Osteoblast (primary cell): ENCODE measurements at regions not wholly inside any gene's neighbourhood (a gene's known extent, or its start where the extent isn't known, plus 50 kb on each side); places are given as distances from the start of the nearest gene placed in this dataset.

Experiments used
- DNase-seq: peaks from one replicate; pipeline ENCODE4 v3.0.0; 2011; ENCODE audit warnings: low spot score, mixed read lengths; ENCODE audit not compliant: insufficient read length; ENCODE audit errors: missing footprints
- H2AFZ ChIP-seq: 2 replicates; pipeline ENCODE4 v1.6.0; 2011; ENCODE audit warnings: mild to moderate bottlenecking, low read length
- H3K27ac ChIP-seq: 2 replicates; pipeline ENCODE4 v1.5.1; 2011; ENCODE audit warnings: mild to moderate bottlenecking, low read depth, low read length, moderate library complexity
- H3K27me3 ChIP-seq: 2 replicates; pipeline ENCODE4 v1.6.0; 2012; ENCODE audit warnings: mild to moderate bottlenecking, control low read depth, inconsistent platforms, low read length, moderate library complexity; ENCODE audit not compliant: insufficient read depth
- H3K36me3 ChIP-seq: 2 replicates; pipeline ENCODE4 v1.5.1; 2011; ENCODE audit warnings: mild to moderate bottlenecking, low read length, control low read depth, moderate library complexity; ENCODE audit not compliant: insufficient read depth
- H3K4me1 ChIP-seq: 2 replicates; pipeline ENCODE4 v1.5.1; 2011; ENCODE audit warnings: mild to moderate bottlenecking, low read length, control low read depth, moderate library complexity; ENCODE audit not compliant: insufficient read depth
- H3K4me2 ChIP-seq: 2 replicates; pipeline ENCODE4 v1.6.0; 2011; ENCODE audit warnings: mild to moderate bottlenecking, low read length; ENCODE audit not compliant: insufficient read depth
- H3K4me3 ChIP-seq: fragments of 200-600 bp; sonication (generic); 3 replicates; pipeline ENCODE4 v1.5.1; 2012; ENCODE audit warnings: mild to moderate bottlenecking, low read length, inconsistent platforms; ENCODE audit not compliant: insufficient read depth
- H3K79me2 ChIP-seq: 2 replicates; pipeline ENCODE4 v1.6.0; 2012; ENCODE audit warnings: mild to moderate bottlenecking, low read length, control low read depth, inconsistent platforms; ENCODE audit not compliant: insufficient read depth
- H3K9me3 ChIP-seq: 2 replicates; pipeline ENCODE4 v1.5.1; 2011; ENCODE audit warnings: low read depth, low read length, control low read depth
- H4K20me1 ChIP-seq: 2 replicates; pipeline ENCODE4 v1.6.0; 2012; ENCODE audit warnings: mild to moderate bottlenecking, low read length, control low read depth; ENCODE audit not compliant: insufficient read depth
- CTCF ChIP-seq: IDR thresholded peaks from 2 replicates; pipeline ENCODE4 v1.5.1; 2011; ENCODE audit warnings: mild to moderate bottlenecking, low read depth, low read length, moderate library complexity; ENCODE audit errors: extremely low read depth

- no peak for TF ChIP-seq CTCF
Observed at GRCh38 chr11:109838026-109838425, 255.2 kb upstream of the ZC3H12C start.

GRCh38 chr11:109845437-109845836, 247.8 kb upstream of the ZC3H12C start:
- no peak overlapping the region for H2AFZ ChIP-seq
- no peaks in the 10 kb centered on the region for H3K27me3 ChIP-seq
- no peak overlapping the region for H3K27ac ChIP-seq
- H3K4me2 ChIP-seq: no peak overlapping the region
- no peaks in the 10 kb centered on the region for H4K20me1 ChIP-seq
- no peaks in the 10 kb centered on the region for H3K9me3 ChIP-seq
- no peak overlapping the region for H3K4me3 ChIP-seq
- TF ChIP-seq CTCF: no peak
- H3K79me2 ChIP-seq: no peaks in the 10 kb centered on the region
- no peak for DNase-seq
- no peaks in the 10 kb centered on the region for H3K36me3 ChIP-seq
- H3K4me1 ChIP-seq: no peaks in the 10 kb centered on the region

More at GRCh38 chr11:109838026-109838425, 255.2 kb upstream of the ZC3H12C start:
- Histone ChIP-seq H3K79me2 (no peaks in the 10 kb centered on the region), H3K36me3 (no peaks in the 10 kb centered on the region), H3K4me1 (no peaks in the 10 kb centered on the region), H3K27ac (no peak overlapping the region), H3K9me3 (no peaks in the 10 kb centered on the region), H2AFZ (no peak overlapping the region), H3K4me3 (no peak overlapping the region), H4K20me1 (no peaks in the 10 kb centered on the region), H3K27me3 (no peaks in the 10 kb centered on the region), H3K4me2 (no peak overlapping the region)
- DNase-seq: no peak

- Histone ChIP-seq H3K27ac (no peak overlapping the region), H3K27me3 (no peaks in the 10 kb centered on the region), H3K79me2 (no peaks in the 10 kb centered on the region), H3K36me3 (no peaks in the 10 kb centered on the region), H3K4me2 (no peak overlapping the region), H4K20me1 (no peaks in the 10 kb centered on the region), H3K4me1 (no peaks in the 10 kb centered on the region), H3K4me3 (no peak overlapping the region), H3K9me3 (no peaks in the 10 kb centered on the region), H2AFZ (no peak overlapping the region)
- no peak for TF ChIP-seq CTCF
- DNase-seq: peak; percentile 56
Observed at GRCh38 chr11:109847621-109848020, 245.6 kb upstream of the ZC3H12C start.

GRCh38 chr11:109849051-109849450, 244.1 kb upstream of the ZC3H12C start:
- no peak for TF ChIP-seq CTCF
- no peaks in the 10 kb centered on the region for H4K20me1 ChIP-seq
- no peak overlapping the region for H3K4me2 ChIP-seq
- H3K4me3 ChIP-seq: no peak overlapping the region
- no peaks in the 10 kb centered on the region for H3K27me3 ChIP-seq
- H2AFZ ChIP-seq: no peak overlapping the region
- no peaks in the 10 kb centered on the region for H3K9me3 ChIP-seq
- no peak for DNase-seq
- no peaks in the 10 kb centered on the region for H3K36me3 ChIP-seq
- no peak overlapping the region for H3K27ac ChIP-seq
- H3K79me2 ChIP-seq: no peaks in the 10 kb centered on the region
- H3K4me1 ChIP-seq: no peaks in the 10 kb centered on the region
